HG03432 (cell line): ENCODE measurements at regions not wholly inside any gene's neighbourhood (a gene's known extent, or its start where the extent isn't known, plus 50 kb on each side); places are given as distances from the start of the nearest gene placed in this dataset.
A peak's percentile ranks its signal among the peaks of the same experiment; 100 is the strongest.

Experiments used
- ATAC-seq: cut with Tn5 transposase; IDR thresholded peaks from one replicate; pipeline ENCODE4 v1.9.1; 2021; ENCODE audit warnings: mild to moderate bottlenecking, moderate library complexity; ENCODE audit not compliant: unreplicated experiment

DNA sequence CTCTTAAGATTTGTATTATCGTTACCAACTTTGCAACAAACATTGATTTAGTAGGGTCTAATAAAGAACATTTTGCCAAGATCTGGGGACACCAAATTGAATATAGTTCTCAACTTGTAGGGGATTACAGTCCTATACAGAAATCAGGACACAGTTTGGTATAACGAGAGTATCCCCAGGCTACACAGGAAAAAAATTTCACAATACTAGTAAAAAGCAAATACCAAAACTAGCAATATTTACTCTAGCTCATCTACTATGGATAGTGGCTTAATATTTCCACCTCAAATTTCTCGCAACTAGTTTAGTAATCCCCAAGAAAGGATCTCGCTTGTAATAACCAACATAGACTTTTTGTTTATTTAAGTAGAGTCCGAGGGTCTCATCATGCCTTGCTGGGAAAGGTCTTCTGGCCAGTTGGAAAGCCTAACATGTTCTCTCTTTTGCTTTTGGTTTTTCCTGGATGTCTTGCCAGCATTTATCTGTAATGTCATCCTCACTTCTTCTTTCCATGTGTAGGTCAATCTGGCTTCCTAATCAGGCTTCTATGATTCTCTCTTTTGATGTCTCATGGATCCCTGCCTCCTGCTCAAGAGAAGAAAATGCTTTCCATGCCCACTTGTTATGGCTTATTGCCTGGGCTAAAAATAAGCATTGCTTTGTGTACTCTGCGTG is 104.7 kb upstream of the KCNK2 start:
- no peak for ATAC-seq

DNA sequence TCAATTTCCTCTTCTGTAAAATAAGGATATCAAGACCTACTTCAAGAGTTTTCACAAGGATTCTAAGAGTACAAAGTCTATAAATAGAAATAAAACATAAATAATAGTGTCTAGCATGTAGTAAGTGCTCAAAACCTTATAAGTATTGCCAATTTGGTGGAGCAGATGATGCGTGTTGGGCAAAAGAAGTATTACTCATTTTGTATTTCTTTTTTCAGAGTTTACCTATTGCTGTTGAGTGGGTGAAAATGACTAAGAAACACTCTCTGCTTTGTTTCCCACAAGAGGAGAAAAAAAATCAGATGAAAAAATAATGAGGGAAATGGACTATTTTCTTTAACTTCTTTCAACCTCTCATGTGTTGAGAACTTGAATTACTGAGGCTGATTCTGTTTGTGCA is 103.3 kb upstream of the KCNK2 start:
- ATAC-seq, result no peak

DNA sequence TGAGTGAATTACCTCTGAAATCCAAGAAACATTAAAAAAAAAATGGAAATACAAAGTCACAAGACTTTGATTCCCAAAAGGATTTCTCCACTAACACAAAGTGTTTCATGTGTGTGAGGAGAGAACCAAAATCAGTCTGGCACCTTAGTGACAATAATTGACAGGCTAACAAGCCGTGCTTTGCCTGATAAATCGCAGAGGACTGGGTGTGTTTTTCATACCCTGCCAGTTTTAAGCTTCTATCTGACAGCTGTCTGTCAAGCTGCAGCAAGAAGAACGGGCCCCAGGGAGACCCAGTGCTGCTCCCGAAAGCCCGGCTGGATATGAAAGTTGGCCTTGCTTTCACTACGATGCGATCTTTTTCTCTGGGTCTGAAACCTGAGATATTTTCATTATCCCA is 101.6 kb upstream of the KCNK2 start:
- ATAC-seq, result no peak

DNA sequence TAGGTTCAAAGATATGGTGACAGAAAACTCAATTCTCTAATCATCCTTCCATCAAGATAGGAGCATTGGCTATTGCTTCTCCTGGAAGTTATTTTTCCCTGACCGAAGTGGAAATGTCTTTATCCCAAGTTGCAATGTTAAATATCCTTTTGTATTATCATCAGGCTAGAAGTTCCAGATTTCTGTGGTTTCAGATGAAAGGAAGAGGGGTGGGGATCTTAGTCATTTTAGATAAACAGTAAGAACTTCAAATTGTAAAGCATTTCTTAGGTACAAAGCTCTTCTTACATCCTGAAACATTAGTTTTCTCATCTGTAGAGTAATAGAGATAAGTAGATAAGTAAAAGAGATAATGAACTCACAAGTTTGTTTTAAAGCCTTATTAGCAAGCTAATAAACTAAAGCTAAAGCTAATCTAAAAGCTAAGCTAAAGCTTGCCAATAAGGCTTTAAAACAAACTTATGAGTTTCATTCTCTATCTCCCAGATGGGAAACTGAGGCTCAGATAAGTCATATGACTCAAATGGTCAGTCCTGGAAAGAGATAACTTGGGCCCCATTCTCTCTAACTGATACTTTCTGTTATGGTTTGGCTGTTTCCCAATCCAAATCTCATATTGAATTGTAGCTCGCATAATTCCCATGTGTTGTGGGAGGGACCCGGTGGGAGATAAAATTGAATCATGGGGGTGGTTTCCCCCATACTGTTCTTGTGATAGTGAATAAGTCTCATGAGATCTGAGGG is 99.2 kb upstream of the KCNK2 start:
- no peak for ATAC-seq

DNA sequence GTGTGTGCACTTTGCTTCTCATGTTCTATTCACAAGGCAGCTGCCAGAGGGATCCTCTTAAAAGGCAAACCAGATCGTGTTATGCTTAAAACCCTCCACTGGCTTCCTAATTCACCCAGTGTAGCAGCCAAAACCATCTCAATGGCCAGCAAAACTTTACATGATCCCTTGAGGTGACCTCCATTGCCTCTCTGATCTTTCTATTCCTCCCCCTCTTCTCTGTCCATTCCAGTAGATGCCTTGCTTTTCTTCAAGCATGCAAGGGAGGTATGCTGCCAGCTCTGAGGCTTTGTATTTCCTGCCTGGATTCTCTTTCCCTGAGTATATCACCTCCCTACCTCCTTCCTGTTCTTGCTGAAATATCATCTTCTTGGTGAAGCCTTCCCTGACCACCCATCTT is 93.2 kb upstream of the KCNK2 start:
- no peak for ATAC-seq

DNA sequence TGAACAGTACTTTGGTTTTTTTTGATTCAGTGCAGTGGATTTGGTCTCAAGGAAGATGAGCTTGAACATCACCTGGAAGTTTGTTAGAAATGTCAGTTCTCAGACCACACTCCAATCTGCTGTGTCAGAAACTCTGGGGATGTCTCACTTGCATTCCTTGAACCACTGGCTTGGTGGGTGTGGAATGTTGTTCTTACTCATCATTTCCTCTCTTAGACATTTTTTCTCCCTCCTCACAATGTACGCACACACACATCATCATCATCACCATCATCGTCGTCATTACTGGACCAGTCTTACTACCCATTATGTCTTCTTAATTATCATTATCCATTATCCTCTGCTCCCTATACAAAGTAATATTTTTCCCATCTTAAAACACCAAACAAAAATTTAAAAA is 91.9 kb upstream of the KCNK2 start:
- ATAC-seq, result no peak

DNA sequence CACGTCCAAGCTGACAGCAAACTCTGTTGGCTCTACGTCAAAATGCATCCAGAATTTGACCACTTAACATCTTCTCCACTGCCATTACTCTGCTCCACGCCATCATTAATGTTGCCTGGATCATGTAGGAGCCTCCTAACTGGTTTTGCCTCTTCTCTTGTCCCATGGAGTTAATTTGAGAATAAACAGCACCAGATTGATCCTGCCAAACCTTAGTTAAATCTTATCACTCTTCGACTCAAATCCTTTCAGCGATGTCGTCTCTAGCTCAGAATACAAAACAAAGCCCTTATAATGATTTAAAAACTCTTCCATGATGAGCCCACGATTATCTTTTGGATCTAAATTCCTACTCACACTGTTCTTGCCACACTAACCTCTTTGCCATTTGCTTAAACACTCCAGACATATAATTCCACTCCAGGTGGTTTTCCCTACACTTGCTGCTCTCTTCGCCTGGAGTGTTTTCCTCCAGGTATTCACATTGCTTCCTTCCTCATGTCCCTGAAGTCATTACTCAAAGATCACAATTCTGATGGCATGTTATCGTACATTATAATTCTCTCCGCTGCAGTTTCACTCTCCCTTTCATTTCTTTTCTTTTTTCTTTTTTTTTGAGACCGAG is 90.7 kb upstream of the KCNK2 start:
- ATAC-seq, result no peak

DNA sequence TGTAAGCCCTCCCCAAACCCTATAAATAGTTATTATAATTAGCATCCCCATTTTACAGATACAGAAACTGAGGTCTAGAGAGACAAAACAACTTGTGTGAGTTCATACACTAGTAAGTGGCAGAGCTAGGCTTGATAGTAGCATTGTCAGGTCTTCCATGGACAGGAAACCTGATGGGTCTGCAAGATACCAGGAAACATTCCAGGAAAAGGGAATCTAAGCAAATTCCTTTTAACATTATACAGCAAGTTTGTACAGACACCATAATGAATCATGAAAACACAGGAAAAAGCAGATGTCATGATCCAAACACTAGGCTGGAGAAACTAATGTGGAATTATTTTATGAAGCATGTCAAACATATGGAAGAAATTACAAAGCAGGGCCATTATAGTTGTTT is 89.1 kb upstream of the KCNK2 start:
- ATAC-seq, result no peak

DNA sequence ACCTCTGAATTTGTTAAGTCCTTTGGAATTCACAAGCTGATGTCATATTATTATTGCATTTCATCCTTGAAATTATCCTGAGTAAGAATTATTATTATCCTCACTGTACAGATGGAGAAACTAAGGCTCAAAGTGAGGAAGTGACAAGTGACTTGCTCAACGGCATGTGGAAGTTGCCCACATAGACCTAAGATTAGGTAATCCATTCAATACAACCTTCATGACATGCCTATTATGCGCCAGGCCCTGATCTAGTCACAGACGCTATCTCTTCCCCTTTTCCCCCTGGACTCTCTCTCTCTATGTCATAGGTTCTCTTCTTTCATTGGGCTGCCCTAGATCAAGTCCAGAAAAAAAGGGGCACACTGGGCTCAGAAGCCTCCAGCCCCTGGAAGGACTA is 84.9 kb upstream of the KCNK2 start:
- ATAC-seq, result no peak

DNA sequence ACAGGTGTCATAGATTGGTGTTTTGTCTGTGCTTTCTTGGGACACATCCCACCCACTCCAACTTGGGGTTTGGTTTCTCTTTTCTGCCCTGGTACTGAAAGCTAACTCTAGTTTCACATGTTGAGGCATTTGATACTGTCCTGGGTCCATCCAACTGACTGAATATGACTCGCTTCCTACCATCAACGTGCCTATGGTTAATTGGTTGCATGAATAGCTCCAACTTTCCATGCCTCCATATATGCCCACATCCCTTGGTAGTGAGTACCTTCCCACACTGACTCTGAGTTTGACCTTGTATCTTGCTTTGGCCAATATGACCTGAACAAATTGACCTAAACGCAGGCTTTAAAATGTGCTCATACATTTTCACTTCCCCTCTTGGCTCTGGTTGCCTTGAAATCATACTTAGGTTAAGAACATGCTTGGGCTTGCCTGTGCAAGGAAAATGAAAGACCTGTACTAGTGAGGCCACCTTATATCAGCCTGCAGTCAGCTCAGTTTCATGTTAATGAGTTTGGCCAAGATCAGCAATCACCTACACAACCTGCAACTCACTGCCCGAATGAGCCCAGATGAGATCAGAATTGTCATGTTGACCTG is 81.0 kb upstream of the KCNK2 start:
- peak; percentile 95 for ATAC-seq

DNA sequence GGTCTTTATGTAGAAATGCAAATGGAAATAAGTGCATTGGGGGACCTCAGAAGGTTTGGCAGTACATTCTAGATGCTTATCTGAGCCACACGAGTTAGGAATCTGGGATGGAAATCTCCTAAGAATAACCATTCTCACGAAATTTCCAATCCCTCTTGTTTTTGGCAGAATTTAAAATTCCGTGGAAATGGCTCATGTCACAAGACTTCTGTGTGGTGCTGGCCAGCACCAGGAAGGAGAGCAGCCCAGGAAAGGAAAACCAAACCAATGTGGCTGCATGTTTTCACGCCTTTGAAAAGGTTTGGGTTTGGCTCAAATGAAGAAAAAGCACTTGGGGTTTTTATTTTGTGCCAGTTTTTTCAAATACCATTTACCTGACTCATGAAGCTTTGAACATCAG is 80.1 kb upstream of the KCNK2 start:
- ATAC-seq, result no peak

DNA sequence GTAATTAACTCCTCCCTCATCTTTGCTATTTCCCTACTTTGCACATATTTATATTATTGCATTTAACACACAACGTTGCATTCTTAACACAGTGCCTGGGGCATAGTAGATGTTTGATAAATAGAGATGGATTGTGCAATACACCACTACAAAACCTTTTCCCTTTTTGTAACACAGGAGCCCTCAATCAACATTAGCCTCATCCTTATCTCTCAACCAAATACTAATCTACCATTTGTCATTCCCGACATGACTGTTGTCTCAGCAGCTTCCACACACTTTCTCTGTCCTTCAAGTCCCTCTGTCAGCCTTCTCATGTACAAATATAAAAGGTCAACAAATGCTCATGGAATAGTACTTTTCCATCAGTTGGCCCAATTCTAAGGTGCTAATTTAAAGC is 78.9 kb upstream of the KCNK2 start:
- ATAC-seq, result no peak

DNA sequence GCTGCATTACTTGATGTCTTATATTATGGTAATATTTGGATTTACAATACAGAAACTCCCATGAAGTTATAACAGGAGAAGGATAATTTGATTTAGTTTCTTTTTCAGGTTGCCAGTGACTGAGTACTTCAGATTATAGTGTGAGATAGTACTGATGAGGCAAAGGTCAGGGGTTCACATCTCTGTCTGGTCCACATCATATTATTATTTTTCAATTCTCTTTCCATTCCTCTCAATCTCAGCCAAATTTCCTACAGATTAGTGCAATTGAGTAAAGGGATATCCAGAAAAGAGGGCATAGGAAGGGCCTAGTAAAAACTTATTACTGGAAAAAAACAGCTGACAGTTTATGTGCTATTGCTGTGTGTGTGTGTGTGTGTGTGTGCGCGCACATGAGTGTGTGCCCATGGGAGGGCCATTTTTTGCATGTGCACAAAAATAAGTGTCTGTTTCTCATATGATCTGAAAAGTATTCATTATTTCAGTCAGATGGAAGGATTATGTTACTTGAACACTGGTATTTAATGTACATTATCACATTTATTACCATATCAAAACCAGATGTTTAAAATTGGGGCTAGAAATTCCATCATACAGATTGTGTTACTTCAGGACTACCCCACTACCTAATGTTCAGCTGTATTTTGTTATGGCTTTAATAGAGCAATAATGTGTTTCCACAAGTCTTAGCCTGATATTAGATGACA is 78.3 kb upstream of the KCNK2 start:
- no peak for ATAC-seq

DNA sequence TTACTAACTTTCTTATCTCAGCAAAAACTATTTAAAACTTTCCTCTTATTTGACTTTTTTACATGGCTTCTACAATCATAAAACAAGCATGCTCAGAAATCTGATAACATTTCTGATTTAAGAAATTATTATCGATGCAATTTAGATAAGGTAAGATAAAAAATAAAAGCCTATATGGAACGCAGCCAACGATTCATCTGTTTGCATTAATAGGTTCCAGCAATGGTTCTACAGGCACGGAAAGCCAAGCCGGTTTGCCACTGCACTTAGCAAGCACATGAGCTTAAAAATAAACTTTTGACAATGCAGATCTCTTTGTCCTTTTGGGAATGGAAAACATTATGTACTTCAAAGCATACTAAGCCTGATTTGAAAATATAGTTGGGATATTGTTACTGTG is 77.5 kb upstream of the KCNK2 start:
- ATAC-seq, result no peak

DNA sequence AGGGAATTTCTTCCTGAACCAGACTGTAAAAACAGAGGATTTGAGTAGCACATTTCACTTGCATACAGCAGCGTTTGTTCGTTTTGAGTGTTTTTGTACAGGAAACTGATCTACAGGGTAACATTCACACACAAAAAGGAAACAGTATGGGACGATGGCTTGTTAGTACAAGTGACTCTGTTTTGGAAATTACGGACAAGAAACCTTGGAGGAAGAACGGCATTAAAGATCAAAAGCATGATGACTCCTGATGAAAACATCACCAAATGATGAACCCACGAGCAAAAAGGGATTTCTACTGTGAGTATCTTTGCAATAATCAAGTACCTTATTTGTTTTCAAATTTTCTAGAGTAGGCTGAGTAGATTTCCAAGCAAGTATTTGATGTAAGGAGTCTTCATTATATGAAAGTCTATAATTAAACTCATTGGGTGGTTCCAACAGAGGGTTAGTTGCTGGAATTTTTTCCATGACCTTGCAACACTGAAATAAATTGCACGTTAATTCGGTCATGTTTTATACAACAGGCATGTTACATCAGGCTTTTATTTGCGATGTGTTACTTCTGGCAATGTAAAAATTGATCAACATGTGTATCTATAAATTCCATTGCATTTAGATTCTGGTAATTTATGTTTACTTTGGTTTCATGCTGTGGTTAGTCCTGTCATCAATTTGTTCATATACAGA is 76.7 kb upstream of the KCNK2 start:
- ATAC-seq, result no peak

DNA sequence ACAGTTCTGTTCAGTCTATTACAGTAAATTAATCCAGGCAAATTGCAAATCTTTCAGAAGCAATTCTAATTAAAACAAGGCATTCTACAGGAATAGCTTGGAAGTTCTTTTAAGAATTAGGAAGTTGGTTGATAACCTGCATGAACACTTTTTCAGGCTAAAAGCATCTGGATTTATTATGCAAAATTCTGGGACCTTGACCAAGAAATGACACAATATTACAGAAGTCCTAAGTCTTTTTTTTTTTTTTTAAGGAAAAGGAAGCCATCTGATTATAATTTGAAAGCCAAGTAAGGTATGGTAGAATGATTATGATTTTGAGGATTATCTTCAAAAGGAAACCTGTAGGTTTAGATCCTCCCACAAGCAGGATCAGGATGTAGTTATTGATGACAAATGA is 74.7 kb upstream of the KCNK2 start:
- ATAC-seq, result no peak

DNA sequence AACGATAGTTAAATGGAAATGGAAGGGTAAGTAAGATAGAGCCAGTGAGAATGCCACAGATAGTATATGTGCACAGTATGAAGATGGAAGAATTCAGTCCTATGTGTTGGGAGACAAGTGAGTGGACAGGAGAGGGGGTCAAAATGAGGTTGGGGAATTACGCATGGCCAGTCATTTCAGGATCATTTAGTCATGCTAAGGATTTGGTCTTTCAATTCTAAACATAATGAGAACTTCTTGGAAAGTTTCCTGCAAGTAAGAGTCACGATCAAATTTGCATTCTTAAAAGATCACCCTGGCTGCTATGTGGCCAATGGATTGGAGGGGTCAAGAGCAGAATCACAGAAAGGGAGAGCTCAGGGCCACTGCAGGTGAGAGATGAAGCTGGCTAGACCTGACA is 64.0 kb upstream of the KCNK2 start:
- ATAC-seq, result no peak

DNA sequence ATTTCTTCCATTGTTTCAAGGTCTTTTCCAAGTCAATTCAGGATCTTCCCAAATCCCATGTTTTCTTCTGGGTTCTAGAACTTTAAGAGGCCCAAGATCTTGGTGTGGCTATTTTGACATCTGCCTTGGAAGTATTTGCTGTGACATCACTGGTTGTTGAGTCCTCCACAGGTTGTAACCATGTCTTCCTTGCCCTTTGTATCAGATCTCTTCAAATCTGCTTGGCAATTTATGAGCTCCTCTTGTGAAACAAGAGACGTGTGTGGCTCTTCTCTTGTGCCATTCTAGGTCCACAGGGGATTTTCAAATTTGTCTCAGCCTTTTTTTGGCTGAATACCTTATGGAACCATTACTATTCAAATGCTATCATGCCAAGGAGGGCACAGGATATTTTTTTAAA is 60.3 kb upstream of the KCNK2 start:
- no peak for ATAC-seq

DNA sequence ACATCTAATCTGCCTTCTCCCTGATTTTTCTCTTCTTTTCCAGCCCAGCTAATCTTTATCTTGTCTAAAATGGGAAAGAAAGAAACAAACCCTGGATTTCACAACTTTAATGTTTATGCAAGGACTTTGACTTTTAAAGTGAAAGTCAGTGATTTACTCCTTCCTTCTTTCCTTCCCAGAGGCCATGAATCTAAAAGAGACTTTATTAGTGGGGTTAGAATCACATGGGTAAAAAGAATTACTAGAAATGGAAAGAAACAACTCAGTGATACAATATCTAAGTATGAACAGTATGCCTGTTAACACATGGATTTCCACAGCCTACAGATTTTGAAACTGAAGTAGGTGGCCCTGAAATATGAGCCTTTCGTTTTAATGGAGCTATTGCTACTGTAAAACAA is 59.8 kb upstream of the KCNK2 start:
- ATAC-seq, result no peak

DNA sequence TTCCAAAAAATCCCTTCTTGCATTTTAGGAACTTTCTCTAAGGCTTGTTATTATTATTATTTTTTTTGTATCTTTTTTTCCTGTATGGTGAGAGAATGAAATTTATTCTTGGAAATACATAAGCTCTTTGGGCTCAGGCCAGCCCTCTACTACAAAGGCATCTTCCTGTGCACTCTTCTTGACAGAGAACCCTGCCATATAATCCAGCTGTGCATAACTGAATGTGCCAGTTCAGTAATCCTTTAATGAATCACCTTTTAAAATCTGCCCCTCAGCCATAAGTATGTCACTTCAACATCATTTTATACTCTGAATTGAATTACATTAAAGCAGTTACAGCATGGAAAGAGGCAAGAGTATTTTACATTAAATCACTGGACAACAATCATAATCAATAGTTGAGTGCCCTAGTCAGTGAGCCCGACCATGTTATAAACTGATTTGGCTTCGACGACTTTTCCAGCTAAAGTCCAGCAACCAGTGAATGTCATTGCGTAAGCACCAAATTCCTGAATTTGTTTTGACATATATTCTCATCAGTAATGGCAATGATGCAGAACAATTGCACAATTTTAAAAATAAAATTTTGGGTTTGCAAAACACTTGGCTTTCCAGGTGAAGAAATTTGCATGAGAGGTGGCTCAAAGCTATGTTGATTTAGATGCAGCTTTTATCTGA is 59.2 kb upstream of the KCNK2 start:
- no peak for ATAC-seq
